ENCODE measurements at regions not wholly inside any gene's neighbourhood (a gene's known extent, or its start where the extent isn't known, plus 50 kb on each side); places are given as distances from the start of the nearest gene placed in this dataset.
A peak's percentile ranks its signal among the peaks of the same experiment; 100 is the strongest.

DNA sequence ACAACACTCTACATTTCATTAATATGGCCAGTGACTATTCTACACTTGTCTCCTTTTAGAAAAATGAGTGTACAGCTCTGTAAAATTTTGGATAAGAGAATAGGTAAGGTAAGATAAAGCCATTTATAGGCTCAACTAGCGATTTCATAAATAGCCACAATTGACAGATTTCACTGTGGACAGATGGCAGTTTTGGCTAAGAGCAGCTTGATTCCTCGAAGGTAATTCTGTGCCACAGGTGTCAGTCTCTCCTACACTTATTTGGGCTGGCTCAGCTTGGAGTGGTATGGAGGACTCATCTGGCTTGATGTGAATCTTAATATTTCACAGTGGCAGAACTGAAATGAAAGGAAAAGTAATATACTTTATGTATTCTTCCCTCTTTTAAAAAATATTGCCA, 536.7 kb upstream of the TBL1XR1 start:
- no peak overlapping the region for H3K27ac Mint-ChIP-seq
- H3K27me3 Mint-ChIP-seq, result no peaks in the 10 kb centered on the region
- DNase-seq (no peak), ATAC-seq (ENCODE audit: low read depth in 2 of 2) (no peak)
- H3K4me1 Mint-ChIP-seq, result peaks cover 0 to 1% (median under 1%) of the 10 kb centered on the region in 3 donors
- no peak overlapping the region for H3K4me3 Mint-ChIP-seq
- H3K36me3 Mint-ChIP-seq, result no peaks in the 10 kb centered on the region
- H3K9me3 Mint-ChIP-seq, result peaks cover 0 to 1% (median 0%) of the 10 kb centered on the region in 7 donors

DNA sequence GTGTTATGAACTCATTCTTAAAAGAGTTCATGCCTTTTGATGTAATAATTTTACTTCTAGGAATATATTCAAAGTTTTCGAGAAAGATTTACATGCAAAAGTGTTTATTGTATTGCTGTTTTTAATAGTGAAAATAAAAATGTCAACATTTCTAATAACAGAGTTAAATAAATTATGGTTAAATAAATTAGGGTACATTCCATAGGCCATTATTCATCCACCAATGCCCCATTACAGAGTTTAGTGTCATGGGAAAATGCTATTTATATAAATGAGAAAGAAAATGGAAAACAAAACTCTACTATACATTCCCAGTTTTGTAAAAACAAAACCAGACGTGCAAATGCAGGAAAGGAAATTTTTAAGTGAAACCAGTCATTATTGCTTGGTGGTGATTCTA, 538.1 kb upstream of the TBL1XR1 start:
- Mint-ChIP-seq H3K27me3 (no peaks in the 10 kb centered on the region), H3K36me3 (no peaks in the 10 kb centered on the region), H3K27ac (no peak overlapping the region), H3K4me1 (no peaks in the 10 kb centered on the region), H3K9me3 (no peaks in the 10 kb centered on the region), H3K4me3 (no peak overlapping the region)
- no peak for ATAC-seq (ENCODE audit: low read depth in 2 of 2)
- no peak for DNase-seq

DNA sequence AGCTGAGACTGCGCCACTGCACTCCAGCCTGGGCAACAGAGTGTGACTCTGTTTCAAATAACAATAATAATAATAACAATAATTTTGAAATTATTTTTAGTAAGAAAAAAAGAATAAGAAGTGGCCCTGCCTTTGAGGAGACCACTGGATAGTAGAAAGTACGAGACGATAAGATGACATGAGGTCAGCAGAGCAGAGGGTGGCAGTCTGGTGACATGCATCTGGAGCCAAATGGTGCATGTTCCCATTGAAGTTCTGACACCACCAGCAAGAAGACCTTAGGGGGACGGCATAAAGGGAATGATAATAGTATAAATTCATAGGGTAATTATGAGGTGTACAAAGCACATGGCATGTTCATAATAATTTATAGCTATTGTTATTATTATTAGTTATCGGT, 542.2 kb upstream of the TBL1XR1 start:
- no peaks in the 10 kb centered on the region for H3K9me3 Mint-ChIP-seq
- no peak overlapping the region for H3K4me3 Mint-ChIP-seq
- ATAC-seq (ENCODE audit: low read depth in 2 of 2) (no peak), DNase-seq (no peak)
- no peaks in the 10 kb centered on the region for H3K27me3 Mint-ChIP-seq
- no peak overlapping the region for H3K27ac Mint-ChIP-seq
- no peaks in the 10 kb centered on the region for H3K4me1 Mint-ChIP-seq
- no peaks in the 10 kb centered on the region for H3K36me3 Mint-ChIP-seq

DNA sequence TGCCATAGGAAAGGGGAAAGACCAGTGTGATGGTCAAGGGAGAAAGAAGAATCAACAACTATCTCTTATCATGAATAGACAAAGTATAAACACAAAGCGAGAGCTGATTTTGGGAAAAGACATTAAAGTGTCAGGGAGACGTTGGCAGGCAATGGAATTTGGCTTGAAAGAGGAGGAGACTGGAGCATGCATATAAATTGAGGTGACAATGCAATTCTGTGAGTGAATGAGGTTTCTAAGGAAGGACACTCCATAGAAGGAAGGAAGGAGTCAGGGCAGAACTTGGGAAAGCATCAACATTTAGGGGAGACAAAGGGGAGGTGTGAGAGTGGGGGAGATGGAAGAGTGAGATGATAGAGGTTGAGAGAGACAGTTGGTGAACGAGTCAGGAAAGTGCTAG, 543.0 kb upstream of the TBL1XR1 start:
- H3K4me1 Mint-ChIP-seq, result no peaks in the 10 kb centered on the region
- H3K4me3 Mint-ChIP-seq, result no peak overlapping the region
- ATAC-seq (ENCODE audit: low read depth in 2 of 2) (no peak), DNase-seq (no peak)
- no peaks in the 10 kb centered on the region for H3K27me3 Mint-ChIP-seq
- H3K36me3 Mint-ChIP-seq, result no peaks in the 10 kb centered on the region
- no peaks in the 10 kb centered on the region for H3K9me3 Mint-ChIP-seq
- H3K27ac Mint-ChIP-seq, result peak overlapping the region in 1 of 6 donors; percentile 24

DNA sequence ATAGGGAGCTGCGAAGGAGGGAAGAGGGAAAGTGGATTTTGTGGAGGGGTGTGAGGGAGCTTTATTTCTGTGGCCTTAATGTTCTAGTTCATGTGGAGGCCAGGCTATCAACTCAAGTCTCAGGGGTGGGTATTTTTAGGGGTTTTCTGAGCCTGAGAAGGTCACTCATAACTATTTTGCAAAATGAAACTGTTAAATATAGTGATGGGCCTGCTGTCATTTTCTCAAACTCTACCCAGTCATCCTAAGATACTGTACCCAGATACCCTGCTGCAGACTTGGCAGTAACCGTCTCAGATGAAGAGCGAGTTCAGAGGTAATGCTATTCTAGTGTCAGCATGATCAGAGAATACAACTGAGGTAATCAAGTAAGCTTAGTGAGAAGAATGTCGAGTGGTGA, 545.0 kb upstream of the TBL1XR1 start:
- no peak overlapping the region for H3K27ac Mint-ChIP-seq
- H3K27me3 Mint-ChIP-seq, result no peaks in the 10 kb centered on the region
- H3K9me3 Mint-ChIP-seq, result no peaks in the 10 kb centered on the region
- no peak overlapping the region for H3K4me3 Mint-ChIP-seq
- H3K36me3 Mint-ChIP-seq, result no peaks in the 10 kb centered on the region
- no peak for DNase-seq
- ATAC-seq (ENCODE audit: low read depth in 2 of 2), result no peak
- no peaks in the 10 kb centered on the region for H3K4me1 Mint-ChIP-seq

DNA sequence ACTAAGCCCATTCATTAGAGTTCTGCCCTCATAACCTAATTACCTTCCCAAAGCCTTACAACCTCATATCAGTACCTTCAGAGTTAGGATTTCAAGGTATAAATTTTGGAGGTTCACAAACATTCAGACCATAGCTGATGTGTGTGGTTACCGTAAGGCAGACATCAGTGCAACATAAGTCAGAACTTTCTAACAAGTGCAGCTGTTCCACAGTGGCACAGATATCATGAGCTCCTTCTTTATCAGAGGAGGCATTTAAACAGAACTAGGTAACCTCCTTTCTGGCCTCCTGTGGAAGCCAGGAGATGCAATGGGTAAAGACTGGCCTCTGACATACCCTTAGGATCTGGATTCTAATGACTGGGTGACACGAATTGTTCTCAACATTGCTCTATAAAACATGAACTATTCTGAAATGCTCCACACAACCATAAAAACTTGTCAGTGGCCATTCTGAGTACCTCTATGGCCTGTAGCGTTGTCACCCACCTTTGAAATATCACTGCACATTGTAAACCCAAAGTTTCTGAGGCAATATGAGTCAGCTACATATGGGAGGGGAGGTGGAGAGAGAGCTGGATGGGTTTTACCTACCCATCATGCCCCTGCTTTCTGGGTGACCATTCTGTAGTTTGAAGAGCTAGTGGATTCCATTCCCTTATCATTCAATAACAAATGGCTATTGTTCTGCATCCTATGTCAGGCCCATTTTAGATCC, 546.0 kb upstream of the TBL1XR1 start:
- H3K4me1 Mint-ChIP-seq, result no peaks in the 10 kb centered on the region
- ATAC-seq (ENCODE audit: low read depth in 2 of 2) (no peak), DNase-seq (no peak)
- no peaks in the 10 kb centered on the region for H3K27me3 Mint-ChIP-seq
- H3K36me3 Mint-ChIP-seq, result no peaks in the 10 kb centered on the region
- no peak overlapping the region for H3K4me3 Mint-ChIP-seq
- H3K9me3 Mint-ChIP-seq, result no peaks in the 10 kb centered on the region
- H3K27ac Mint-ChIP-seq, result peak overlapping the region in 1 of 6 donors; percentile 17

DNA sequence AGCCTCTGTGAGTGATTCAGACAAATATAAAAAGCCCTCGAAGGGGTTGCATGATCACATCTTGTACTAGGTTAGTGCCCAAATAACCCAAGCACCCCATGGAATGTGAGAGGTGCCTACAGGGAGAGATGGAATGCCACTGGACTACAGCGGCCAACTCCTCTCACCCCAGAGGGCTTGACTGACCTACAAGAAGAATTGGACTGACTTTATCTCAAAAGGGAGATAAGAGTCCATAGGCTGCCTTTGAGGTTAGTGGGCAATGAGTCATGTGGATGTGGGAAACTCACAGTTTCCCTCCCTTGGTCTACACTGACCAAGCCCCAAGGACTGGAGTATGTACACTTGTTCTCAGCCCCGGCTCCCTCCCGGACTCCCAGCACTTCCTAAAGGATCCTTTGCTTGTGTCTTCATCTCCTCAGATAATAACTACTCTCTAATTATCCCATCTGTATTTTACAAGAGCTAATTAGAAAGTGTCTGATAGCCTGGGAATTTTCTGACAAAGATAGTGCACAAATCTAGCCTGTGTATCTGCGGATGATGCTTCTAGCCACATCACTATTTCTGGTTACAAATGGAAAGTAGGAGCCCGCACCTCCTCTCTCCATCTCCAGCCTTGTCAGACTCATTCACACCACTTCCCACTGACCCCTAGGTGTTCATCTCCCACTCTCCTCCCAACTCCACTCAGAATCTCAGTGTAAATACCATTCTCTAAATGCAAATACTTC, 547.8 kb upstream of the TBL1XR1 start:
- no peak for ATAC-seq (ENCODE audit: low read depth in 2 of 2)
- H3K4me3 Mint-ChIP-seq, result no peak overlapping the region

DNA sequence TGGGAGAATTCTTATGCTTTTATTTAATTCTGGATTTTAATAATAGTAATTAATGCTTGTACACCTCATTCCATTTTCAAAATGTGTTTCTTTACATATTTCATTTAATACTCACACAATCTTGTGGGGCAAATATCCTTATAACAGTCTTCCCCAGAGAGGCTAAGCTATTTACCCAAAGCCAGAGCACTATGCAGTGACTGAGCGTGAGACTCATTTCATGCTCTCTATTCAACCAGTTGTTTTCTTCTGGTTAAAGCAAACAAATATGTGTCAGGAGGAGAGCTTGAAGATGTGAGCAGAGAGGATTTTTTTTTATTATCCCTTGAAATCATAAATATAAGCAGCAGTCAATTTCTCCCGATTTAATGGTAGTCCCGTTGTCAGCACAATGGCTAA, 548.3 kb upstream of the TBL1XR1 start:
- H3K9me3 Mint-ChIP-seq, result no peaks in the 10 kb centered on the region
- no peaks in the 10 kb centered on the region for H3K27me3 Mint-ChIP-seq
- no peaks in the 10 kb centered on the region for H3K36me3 Mint-ChIP-seq
- H3K4me1 Mint-ChIP-seq, result no peaks in the 10 kb centered on the region
- H3K27ac Mint-ChIP-seq, result no peak overlapping the region
- no peak overlapping the region for H3K4me3 Mint-ChIP-seq
- ATAC-seq (ENCODE audit: low read depth in 2 of 2) (no peak), DNase-seq (no peak)

More for the DNA sequence above, 547.8 kb upstream of the TBL1XR1 start:
- Mint-ChIP-seq H3K4me1 (no peaks in the 10 kb centered on the region), H3K36me3 (no peaks in the 10 kb centered on the region), H3K27me3 (no peaks in the 10 kb centered on the region), H3K9me3 (no peaks in the 10 kb centered on the region), H3K27ac (no peak overlapping the region)
- DNase-seq, result no peak

DNA sequence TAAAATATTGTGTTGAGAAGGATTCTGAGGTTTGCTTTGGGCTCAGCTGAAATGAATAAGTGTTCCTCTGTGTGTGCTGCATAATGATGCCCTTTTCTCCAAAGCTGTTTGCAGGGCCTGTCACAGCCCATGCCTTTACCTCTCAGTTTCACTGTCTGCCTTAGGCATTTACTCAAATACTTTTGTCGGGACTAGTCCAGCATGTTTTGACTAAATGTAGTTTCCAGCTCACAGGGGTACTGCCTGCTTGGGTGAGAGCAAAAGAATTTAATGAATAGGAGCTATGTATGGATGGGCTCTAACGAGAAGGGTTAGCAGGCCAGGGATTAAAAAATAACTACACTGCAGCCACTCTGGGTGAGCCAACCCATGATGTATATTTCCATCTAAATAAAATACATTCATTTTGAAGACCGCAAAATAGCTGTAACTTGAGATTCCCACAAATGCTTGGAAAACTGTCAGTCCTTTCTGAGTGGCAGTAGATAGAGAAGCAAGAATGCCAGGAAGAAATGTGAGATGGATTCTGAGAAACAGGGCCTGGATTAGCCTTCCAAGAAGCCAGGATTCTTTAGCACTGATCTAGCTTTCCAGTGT, 549.2 kb upstream of the TBL1XR1 start:
- DNase-seq (no peak), ATAC-seq (ENCODE audit: low read depth in 2 of 2) (no peak)
- H3K27ac Mint-ChIP-seq, result no peak overlapping the region

DNA sequence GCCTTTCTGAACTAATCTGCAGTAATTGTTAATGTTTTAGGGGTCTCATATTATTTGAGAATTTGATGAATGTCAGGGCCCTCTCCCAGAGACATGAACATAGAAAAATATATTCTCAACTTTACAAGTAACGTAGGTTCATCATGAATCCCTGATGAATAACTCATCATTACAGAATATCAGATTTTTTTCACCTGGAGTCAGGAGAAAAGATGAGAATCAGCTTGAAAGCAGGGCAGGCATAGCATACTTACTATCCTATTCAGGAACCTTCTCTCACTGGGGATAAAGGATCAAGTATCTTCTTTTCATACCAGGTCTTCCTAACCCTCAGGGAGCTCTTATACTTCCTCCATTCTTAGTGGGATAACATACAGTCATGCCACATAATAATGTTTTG, 552.6 kb upstream of the TBL1XR1 start:
- no peak overlapping the region for H3K4me3 Mint-ChIP-seq
- H3K4me1 Mint-ChIP-seq, result no peaks in the 10 kb centered on the region
- DNase-seq (no peak), ATAC-seq (ENCODE audit: low read depth in 2 of 2) (no peak)
- no peak overlapping the region for H3K27ac Mint-ChIP-seq
- no peaks in the 10 kb centered on the region for H3K36me3 Mint-ChIP-seq
- H3K9me3 Mint-ChIP-seq, result no peaks in the 10 kb centered on the region
- no peaks in the 10 kb centered on the region for H3K27me3 Mint-ChIP-seq

More for the DNA sequence above, 549.2 kb upstream of the TBL1XR1 start:
- no peaks in the 10 kb centered on the region for H3K36me3 Mint-ChIP-seq
- no peaks in the 10 kb centered on the region for H3K27me3 Mint-ChIP-seq
- no peak overlapping the region for H3K4me3 Mint-ChIP-seq
- H3K9me3 Mint-ChIP-seq, result no peaks in the 10 kb centered on the region
- H3K4me1 Mint-ChIP-seq, result no peaks in the 10 kb centered on the region

DNA sequence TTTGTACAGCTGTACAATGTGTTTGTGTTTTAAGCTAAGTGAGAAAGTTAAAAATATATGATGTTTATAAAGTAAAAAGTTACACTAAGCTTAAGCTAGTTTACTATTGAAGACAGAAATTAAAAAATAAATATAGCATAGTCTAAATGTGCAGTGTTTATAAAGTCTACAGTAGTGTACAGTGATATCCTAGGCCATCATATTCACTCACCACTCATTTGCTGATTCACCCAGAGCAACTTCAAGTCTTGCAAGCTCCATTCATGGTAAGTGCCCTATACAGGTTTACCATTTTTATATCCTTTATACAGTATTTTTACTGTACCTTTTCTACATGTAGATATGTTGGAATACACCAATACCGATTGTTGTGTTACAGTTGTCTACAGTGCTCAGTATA, 553.2 kb upstream of the TBL1XR1 start:
- Mint-ChIP-seq H3K27me3 (no peaks in the 10 kb centered on the region), H3K4me1 (no peaks in the 10 kb centered on the region), H3K9me3 (no peaks in the 10 kb centered on the region), H3K36me3 (no peaks in the 10 kb centered on the region), H3K27ac (no peak overlapping the region), H3K4me3 (no peak overlapping the region)
- ATAC-seq (ENCODE audit: low read depth in 2 of 2) (no peak), DNase-seq (no peak)

DNA sequence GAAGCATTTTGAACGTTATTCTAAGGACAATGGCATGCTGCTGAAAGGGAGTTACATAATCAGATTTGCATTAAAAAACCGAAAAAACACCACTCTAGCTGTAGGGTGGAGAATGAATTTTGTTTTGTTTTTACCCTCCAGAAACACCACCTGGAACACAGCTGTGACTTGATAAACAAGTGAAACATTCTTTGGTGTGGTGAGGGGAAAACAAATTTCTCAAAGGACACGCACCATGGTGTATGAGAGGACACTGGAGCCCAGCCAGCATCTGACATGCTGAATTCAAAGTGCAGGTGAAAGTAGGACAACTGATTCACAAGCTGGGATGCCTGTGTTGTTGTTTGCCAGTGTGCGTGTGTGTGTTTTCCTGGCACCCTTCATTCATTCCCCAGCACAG, 554.5 kb upstream of the TBL1XR1 start:
- H3K9me3 Mint-ChIP-seq, result peaks cover 0 to 4% (median 0%) of the 10 kb centered on the region in 7 donors
- H3K4me3 Mint-ChIP-seq, result no peak overlapping the region
- peak overlapping the region in 1 of 6 donors; percentile 54 for H3K27ac Mint-ChIP-seq
- no peaks in the 10 kb centered on the region for H3K4me1 Mint-ChIP-seq
- peaks cover 0 to 5% (median 0%) of the 10 kb centered on the region in 3 donors for H3K27me3 Mint-ChIP-seq
- no peak for ATAC-seq (ENCODE audit: low read depth in 2 of 2)
- no peak for DNase-seq
- no peaks in the 10 kb centered on the region for H3K36me3 Mint-ChIP-seq

DNA sequence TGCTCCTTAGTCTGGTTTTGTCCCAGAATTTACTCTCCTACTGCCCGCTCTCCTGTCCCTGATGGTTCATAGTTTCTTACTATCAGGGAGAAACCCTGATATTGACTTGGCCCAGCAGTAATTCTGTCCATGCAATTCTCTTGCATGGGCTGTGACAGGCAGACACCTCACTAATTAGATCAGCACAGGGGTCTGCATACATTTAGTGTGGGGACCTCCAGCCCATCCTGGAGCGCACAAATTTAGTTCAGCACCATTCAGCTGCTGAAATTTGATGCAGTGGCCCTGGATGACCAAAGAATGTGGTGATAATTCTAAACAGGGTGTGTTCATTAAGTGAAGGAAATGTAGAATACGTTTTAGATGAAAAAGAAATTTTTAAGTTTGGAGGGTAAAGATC, 555.5 kb upstream of the TBL1XR1 start:
- Mint-ChIP-seq H3K27ac (peak overlapping the region in 2 of 6 donors; percentile 30 to 83), H3K36me3 (no peaks in the 10 kb centered on the region), H3K9me3 (peaks cover 0 to 5% (median 0%) of the 10 kb centered on the region in 7 donors)

More for the DNA sequence above, 555.5 kb upstream of the TBL1XR1 start:
- Mint-ChIP-seq H3K27me3 (peaks cover 0 to 6% (median 0%) of the 10 kb centered on the region in 3 donors), H3K4me1 (no peaks in the 10 kb centered on the region), H3K4me3 (no peak overlapping the region)
- DNase-seq, result no peak
- no peak for ATAC-seq (ENCODE audit: low read depth in 2 of 2)

Measured in naive B cell (primary cell).